ENCODE measurements at regions not wholly inside any gene's neighbourhood (a gene's known extent, or its start where the extent isn't known, plus 50 kb on each side); places are given as distances from the start of the nearest gene placed in this dataset.

DNA sequence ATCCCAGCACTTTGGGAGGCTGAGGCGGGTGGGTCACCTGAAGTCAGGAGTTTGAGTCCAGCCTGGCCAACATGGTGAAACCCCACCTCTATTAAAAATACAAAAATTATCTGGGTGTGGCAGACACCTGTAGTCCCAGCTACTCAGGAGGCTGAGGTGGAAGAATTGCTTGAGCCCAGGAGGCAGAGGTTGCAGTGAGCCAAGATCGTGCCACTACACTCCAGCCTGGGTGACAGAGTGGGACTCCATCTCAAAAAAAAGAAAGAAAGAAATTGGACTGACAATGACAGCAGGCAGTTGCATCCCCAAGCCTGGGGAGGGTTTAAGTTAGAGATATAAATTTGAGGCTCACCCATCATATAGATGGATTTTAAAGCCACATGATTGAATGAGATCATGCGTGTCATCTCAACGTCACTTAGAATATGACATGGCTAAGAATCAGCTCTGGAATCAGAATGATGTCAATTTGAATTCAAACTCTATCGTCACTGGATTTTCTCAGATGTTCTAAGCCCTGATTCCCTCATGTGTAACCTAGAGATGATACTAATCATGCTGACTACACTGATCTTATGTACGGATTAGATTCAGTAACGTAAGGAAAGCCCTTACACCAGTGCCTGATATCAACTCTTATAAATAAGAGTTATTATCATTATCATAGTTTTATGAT, 534.0 kb upstream of the JARID2 start:
- no peak for TF ChIP-seq POLR2A (IDR thresholded peaks at IDR 0.05)
- TF ChIP-seq CTCF (IDR thresholded peaks at IDR 0.05 in 4 of 5, conservative IDR thresholded peaks at IDR 0.05 in 1 of 5) = no peak
